GM13976 (cell line): ENCODE measurements at regions not wholly inside any gene's neighbourhood (a gene's known extent, or its start where the extent isn't known, plus 50 kb on each side); places are given as distances from the start of the nearest gene placed in this dataset.

Experiments
- DNase-seq: peaks from one replicate; pipeline ENCODE4 v3.0.0; 2012; ENCODE audit warnings: low spot score
- in situ Hi-C: fragments of 300-500 bp; cut with MboI; formaldehyde crosslinking; loops from one replicate; pipeline ENCODE4 v1.12.0; 2022; ENCODE audit warnings: low sequenced_read_pairs, mixed read lengths, inconsistent platforms; ENCODE audit not compliant: unreplicated experiment
- TF ChIP-seq, protein P1 (sequence below): IDR thresholded peaks from 2 replicates; pipeline ENCODE4 v1.5.1; 2012; ENCODE audit warnings: borderline replicate concordance, mild to moderate bottlenecking; ENCODE audit not compliant: insufficient read depth; ENCODE audit errors: extremely low read depth, missing control alignments, control extremely low read depth

DNA sequence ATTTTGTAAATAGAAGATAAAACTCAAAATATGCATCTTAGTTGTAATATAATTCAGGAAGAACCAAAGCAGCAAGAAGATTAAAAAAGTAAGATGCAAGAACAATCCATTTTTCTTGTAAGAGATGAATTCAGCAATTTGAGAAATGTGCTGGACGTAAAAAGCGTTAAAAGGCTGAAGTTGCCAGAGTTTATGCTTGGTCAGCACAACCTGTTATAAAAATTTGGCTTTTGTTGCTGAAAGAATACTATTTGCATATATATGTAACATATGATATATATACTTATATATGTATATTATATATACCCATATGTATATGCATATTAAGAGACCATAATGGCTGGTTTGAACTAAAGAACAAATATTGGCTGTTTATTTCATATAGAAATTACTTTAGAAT, 449.6 kb upstream of the FAM241A start:
- in situ Hi-C loops: no loop called here
- no peak for DNase-seq
- TF ChIP-seq, protein P1, sequence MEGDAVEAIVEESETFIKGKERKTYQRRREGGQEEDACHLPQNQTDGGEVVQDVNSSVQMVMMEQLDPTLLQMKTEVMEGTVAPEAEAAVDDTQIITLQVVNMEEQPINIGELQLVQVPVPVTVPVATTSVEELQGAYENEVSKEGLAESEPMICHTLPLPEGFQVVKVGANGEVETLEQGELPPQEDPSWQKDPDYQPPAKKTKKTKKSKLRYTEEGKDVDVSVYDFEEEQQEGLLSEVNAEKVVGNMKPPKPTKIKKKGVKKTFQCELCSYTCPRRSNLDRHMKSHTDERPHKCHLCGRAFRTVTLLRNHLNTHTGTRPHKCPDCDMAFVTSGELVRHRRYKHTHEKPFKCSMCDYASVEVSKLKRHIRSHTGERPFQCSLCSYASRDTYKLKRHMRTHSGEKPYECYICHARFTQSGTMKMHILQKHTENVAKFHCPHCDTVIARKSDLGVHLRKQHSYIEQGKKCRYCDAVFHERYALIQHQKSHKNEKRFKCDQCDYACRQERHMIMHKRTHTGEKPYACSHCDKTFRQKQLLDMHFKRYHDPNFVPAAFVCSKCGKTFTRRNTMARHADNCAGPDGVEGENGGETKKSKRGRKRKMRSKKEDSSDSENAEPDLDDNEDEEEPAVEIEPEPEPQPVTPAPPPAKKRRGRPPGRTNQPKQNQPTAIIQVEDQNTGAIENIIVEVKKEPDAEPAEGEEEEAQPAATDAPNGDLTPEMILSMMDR: no peak

DNA sequence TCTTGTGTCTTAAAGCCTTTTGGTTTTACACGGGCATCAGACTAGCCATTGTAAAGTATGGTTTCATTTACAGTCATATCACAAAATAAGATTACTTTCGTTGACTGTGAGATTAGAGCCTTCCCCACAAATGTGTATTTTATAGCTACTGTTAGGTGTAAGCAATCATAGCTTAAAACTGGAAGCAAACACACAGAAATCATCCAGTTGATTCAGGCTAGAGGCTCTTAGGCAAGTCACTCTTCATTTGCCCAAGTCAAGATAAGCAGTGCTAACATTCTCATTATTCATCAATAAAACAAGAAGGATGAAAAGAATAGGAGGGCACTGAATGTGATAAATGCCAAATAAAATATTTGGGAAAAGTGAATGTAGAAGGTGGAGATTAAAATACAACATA, 448.7 kb upstream of the FAM241A start:
- in situ Hi-C loops: no loop called here
- TF ChIP-seq, protein P1: no peak
- DNase-seq: no peak

DNA sequence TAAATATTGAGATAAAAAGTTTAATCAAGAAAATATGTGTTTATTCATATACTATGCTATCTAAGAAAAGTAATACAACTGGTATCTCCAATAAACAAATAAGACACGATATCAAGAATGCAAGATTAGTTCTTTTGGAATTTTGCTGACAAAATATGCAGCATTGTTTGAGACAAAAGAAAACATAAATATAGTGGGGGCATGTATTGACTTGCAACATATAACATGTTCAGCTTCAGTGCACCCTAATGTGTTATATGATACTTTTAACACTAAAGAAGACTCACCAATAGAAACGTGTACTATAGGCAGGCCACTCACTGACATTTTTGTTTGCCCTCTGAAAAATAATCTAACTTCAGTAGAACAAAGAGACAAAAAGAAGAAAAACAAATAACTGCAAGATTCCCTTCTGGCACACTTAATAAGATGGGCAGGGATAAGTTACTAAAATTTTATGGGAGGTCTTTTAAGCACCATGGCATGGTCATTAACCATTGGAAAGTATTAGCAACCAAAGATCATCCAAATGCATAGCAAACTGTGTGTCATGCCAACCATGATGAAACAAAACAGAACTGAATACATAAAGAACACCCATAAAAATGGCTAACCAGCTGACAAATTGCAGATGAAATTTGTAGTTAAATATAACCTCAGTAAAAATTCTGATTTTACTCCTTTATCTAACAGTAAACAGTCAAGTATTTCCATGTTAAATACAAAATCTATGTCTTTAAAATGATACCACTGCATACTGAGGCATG, 447.9 kb upstream of the FAM241A start:
- in situ Hi-C loops: no loop called here
- DNase-seq: no peak
- TF ChIP-seq, protein P1: no peak

DNA sequence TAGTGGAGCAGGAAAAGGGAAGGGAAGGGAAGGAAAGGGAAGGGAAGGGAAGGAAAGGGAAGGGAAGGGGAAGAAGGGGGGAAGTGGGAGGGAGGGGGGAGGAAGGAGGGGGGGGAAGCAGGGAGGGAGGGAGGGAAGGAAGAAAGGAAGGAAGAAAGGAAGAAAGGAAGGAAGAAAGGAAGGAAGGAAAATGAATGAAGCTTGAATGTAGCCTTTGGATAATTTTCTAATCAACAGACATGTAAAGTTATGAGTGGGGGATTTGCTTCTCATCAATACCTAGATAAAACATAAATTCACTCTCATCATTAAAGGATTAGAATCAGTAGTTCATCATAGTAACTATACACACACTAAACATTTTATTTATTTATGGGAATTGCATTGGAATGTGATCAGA, 446.9 kb upstream of the FAM241A start:
- DNase-seq: no peak
- in situ Hi-C loops: no loop called here
- TF ChIP-seq, protein P1: no peak

DNA sequence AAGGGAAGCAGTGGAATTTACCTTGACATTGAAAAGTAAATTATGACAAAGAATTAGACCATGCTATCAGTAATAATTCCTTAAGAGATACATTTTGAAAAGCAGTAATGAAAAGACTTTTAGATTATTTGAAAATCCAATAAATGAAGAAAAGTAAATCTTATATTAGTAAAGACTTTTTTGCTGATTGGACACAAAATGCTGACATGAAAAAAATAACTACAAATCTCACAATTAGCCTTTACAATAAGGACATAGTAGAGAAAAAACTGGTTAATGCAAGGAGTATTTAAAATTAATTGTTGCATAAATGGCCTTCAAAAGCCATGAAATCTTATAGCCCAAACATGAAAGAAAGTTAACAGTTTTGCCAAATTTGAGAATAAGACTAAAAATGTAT, 446.1 kb upstream of the FAM241A start:
- DNase-seq: no peak
- TF ChIP-seq, protein P1: no peak
- in situ Hi-C loops: no loop called here

DNA sequence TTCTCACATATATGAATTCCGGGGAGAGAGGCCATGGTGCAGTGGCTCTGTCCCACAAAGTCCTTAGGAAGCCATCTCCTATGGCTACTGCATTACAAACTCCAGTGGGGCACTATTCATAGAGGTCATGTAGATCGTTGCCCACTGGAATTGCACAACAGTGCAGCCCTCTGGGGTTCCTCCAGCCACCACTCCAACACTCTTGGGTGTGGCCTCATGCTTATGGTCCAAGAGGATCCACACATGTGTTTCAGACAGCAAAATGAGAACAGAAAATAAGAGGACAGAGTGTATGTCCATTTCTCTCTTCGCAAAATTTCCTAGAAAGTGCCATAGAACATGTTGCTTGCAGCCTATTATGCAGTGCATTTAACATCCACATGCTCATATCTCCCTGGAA, 444.2 kb upstream of the FAM241A start:
- TF ChIP-seq, protein P1: no peak
- in situ Hi-C loops: no loop called here
- no peak for DNase-seq
